ENCODE measurements at regions not wholly inside any gene's neighbourhood (a gene's known extent, or its start where the extent isn't known, plus 50 kb on each side); places are given as distances from the start of the nearest gene placed in this dataset.

GRCh38 chr2:226680719-226681118 lies 118.9 kb downstream of the IRS1 start:
- no peak overlapping the region for H3K27ac ChIP-seq
- TF ChIP-seq ZFX (IDR thresholded peaks at IDR 0.05) (no peak), CTCF (conservative IDR thresholded peaks at IDR 0.05) (no peak)

- TF ChIP-seq CTCF (conservative IDR thresholded peaks at IDR 0.05) = no peak
- TF ChIP-seq ZFX (IDR thresholded peaks at IDR 0.05) = no peak
- no peak overlapping the region for H3K27ac ChIP-seq
These were observed 120.1 kb downstream of the IRS1 start for GRCh38 chr2:226679389-226680065.

DNA sequence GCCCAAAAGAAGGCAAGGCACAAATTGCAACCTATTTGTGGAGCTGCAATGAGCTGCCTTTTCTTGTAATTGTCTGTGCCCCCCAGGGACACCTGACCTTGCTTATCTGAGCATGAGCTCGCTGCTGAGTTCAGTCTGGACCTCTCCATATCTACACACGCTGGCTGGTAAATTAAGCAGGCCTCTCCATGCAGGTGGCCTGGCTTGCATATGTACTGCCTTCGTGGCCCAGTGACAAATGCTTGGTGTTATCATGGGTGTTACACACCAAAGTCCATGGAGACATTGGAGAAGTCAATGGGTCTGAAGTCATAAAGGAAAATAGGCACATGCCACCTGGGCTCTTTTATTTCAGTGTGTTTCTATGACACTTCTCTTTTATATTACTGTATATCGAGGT lies 121.2 kb downstream of the IRS1 start:
- H3K27ac ChIP-seq = peak overlapping the region; percentile 69

GRCh38 chr2:226677080-226677479 lies 122.5 kb downstream of the IRS1 start:
- H3K27ac ChIP-seq = peak overlapping the region; percentile 83
- no peak for TF ChIP-seq ZFX (IDR thresholded peaks at IDR 0.05)
- TF ChIP-seq CTCF (conservative IDR thresholded peaks at IDR 0.05) = no peak

More for the DNA sequence above, 121.2 kb downstream of the IRS1 start:
- TF ChIP-seq ZFX (IDR thresholded peaks at IDR 0.05) (no peak), CTCF (conservative IDR thresholded peaks at IDR 0.05) (no peak)

- TF ChIP-seq CTCF (conservative IDR thresholded peaks at IDR 0.05) (no peak), ZFX (IDR thresholded peaks at IDR 0.05) (no peak)
- H3K27ac ChIP-seq = peak overlapping the region; percentile 83
These were observed 123.0 kb downstream of the IRS1 start for GRCh38 chr2:226676618-226677017.

DNA sequence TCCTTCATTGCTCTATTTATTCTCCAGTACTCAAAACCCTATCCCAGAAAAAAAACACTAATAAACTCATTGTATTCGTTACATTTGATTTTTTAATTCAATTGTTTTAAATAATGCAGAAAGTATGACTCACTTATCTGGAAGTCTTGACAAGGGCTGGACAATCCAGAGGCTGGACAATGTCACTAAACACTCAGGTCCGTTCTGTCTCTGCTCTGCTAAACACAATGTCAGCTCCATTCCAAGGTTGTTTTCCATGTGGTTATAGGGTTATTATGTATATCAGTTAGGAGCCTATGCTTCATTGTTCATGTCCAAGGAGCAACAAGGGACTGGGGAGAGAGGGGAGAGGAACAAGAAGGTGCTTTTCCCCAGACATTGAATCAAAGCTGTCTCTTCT lies 125.5 kb downstream of the IRS1 start:
- peak overlapping the region; percentile 19; the same call in 1 of the 2 replicates for H3K27ac ChIP-seq
- no peak for TF ChIP-seq ZFX (IDR thresholded peaks at IDR 0.05)
- TF ChIP-seq CTCF (conservative IDR thresholded peaks at IDR 0.05) = no peak

- H3K27ac ChIP-seq = peak overlapping the region; percentile 29; the same call in 1 of the 2 replicates
- TF ChIP-seq ZFX (IDR thresholded peaks at IDR 0.05) (no peak), CTCF (conservative IDR thresholded peaks at IDR 0.05) (no peak)
These were observed 126.3 kb downstream of the IRS1 start for GRCh38 chr2:226673314-226673723.
